ENCODE measurements at regions not wholly inside any gene's neighbourhood (a gene's known extent, or its start where the extent isn't known, plus 50 kb on each side); places are given as distances from the start of the nearest gene placed in this dataset.
"Not testable (repeated sequence)": the region's sequence is repeated elsewhere in the genome, so short reads cannot be mapped to it uniquely, and the experiment has no call there.

- not testable (repeated sequence) for H3K36me3 ChIP-seq (ENCODE audit: insufficient read depth, low read length); H3K79me2 ChIP-seq (replicated peaks; ENCODE audit: insufficient read depth, low read length); H3K9ac ChIP-seq (ENCODE audit: low read length); H3F3A ChIP-seq (ENCODE audit: insufficient read depth, low read length, poor library complexity, severe bottlenecking); H3K9me3 ChIP-seq (ENCODE audit: low read length); H3K4me2 ChIP-seq (ENCODE audit: low read length); H2AFZ ChIP-seq (ENCODE audit: low read depth, low read length); H3K4me3 ChIP-seq (ENCODE audit: low read length); H3K27ac ChIP-seq (ENCODE audit: low read length); H3K9me2 ChIP-seq (ENCODE audit: insufficient read depth, low read length); H3K27me3 ChIP-seq (ENCODE audit: insufficient read depth, low read depth, low read length); H4K20me1 ChIP-seq (ENCODE audit: insufficient read depth)
Observed at GRCh38 chr11:38595359-38596016, 1997.5 kb upstream of the RAG2 start.

DNA sequence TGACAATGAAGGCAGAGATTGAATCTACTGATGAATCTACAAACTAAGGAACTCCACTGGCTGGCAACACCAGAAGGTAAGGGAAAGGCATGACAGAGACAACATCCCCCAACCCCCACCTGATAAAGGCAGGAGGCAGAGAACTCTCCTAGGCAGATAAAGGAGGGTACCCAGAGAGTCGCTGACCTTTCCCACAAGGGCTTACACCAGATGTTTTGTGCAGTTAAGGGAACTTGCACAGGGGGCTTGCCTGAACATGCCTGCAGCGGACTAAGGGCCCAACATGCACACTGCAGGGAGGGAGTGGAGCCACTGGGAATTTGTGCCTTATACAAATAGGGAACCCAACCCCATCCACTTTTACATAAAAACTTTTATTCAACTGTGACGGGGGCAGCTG is 1996.9 kb upstream of the RAG2 start:
- no peaks in the 10 kb centered on the region for H4K20me1 ChIP-seq (ENCODE audit: insufficient read depth)
- H3K9me2 ChIP-seq (ENCODE audit: insufficient read depth, low read length), result no peaks in the 10 kb centered on the region
- no peak overlapping the region for H2AFZ ChIP-seq (ENCODE audit: low read depth, low read length)
- no peak overlapping the region for H3K4me3 ChIP-seq (ENCODE audit: low read length)
- no peaks in the 10 kb centered on the region for H3K79me2 ChIP-seq (replicated peaks; ENCODE audit: insufficient read depth, low read length)
- no peaks in the 10 kb centered on the region for H3F3A ChIP-seq (ENCODE audit: insufficient read depth, low read length, poor library complexity, severe bottlenecking)
- no peak overlapping the region for H3K4me2 ChIP-seq (ENCODE audit: low read length)
- H3K27ac ChIP-seq (ENCODE audit: low read length), result no peak overlapping the region
- H3K9me3 ChIP-seq (ENCODE audit: low read length), result no peaks in the 10 kb centered on the region
- TF ChIP-seq POLR2AphosphoS5 (IDR thresholded peaks at IDR 0.05) (no peak), EZH2 (IDR thresholded peaks at IDR 0.05; ENCODE audit: borderline replicate concordance, insufficient read depth, low read length, poor library complexity, severe bottlenecking) (no peak), MXI1 (conservative IDR thresholded peaks at IDR 0.05; ENCODE audit: poor library complexity, severe bottlenecking) (no peak), TAF1 (IDR thresholded peaks at IDR 0.05; ENCODE audit: low read depth) (no peak), EP300 (conservative IDR thresholded peaks at IDR 0.05; ENCODE audit: poor library complexity, severe bottlenecking) (no peak), RAD21 (conservative IDR thresholded peaks at IDR 0.05) (no peak), SMC3 (conservative IDR thresholded peaks at IDR 0.05; ENCODE audit: poor library complexity) (no peak)
- TF ChIP-seq, protein P1, sequence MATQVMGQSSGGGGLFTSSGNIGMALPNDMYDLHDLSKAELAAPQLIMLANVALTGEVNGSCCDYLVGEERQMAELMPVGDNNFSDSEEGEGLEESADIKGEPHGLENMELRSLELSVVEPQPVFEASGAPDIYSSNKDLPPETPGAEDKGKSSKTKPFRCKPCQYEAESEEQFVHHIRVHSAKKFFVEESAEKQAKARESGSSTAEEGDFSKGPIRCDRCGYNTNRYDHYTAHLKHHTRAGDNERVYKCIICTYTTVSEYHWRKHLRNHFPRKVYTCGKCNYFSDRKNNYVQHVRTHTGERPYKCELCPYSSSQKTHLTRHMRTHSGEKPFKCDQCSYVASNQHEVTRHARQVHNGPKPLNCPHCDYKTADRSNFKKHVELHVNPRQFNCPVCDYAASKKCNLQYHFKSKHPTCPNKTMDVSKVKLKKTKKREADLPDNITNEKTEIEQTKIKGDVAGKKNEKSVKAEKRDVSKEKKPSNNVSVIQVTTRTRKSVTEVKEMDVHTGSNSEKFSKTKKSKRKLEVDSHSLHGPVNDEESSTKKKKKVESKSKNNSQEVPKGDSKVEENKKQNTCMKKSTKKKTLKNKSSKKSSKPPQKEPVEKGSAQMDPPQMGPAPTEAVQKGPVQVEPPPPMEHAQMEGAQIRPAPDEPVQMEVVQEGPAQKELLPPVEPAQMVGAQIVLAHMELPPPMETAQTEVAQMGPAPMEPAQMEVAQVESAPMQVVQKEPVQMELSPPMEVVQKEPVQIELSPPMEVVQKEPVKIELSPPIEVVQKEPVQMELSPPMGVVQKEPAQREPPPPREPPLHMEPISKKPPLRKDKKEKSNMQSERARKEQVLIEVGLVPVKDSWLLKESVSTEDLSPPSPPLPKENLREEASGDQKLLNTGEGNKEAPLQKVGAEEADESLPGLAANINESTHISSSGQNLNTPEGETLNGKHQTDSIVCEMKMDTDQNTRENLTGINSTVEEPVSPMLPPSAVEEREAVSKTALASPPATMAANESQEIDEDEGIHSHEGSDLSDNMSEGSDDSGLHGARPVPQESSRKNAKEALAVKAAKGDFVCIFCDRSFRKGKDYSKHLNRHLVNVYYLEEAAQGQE (IDR thresholded peaks at IDR 0.05; ENCODE audit: borderline replicate concordance), result no peak
- TF ChIP-seq, protein P2, sequence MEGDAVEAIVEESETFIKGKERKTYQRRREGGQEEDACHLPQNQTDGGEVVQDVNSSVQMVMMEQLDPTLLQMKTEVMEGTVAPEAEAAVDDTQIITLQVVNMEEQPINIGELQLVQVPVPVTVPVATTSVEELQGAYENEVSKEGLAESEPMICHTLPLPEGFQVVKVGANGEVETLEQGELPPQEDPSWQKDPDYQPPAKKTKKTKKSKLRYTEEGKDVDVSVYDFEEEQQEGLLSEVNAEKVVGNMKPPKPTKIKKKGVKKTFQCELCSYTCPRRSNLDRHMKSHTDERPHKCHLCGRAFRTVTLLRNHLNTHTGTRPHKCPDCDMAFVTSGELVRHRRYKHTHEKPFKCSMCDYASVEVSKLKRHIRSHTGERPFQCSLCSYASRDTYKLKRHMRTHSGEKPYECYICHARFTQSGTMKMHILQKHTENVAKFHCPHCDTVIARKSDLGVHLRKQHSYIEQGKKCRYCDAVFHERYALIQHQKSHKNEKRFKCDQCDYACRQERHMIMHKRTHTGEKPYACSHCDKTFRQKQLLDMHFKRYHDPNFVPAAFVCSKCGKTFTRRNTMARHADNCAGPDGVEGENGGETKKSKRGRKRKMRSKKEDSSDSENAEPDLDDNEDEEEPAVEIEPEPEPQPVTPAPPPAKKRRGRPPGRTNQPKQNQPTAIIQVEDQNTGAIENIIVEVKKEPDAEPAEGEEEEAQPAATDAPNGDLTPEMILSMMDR (IDR thresholded peaks at IDR 0.05; ENCODE audit: poor library complexity, severe bottlenecking), result no peak
- H3K36me3 ChIP-seq (ENCODE audit: insufficient read depth, low read length), result no peaks in the 10 kb centered on the region
- H3K9ac ChIP-seq (ENCODE audit: low read length), result no peak overlapping the region
- H3K27me3 ChIP-seq (ENCODE audit: insufficient read depth, low read depth, low read length), result no peaks in the 10 kb centered on the region

- Histone ChIP-seq H3F3A (ENCODE audit: insufficient read depth, low read length, poor library complexity, severe bottlenecking) (no peaks in the 10 kb centered on the region), H3K36me3 (ENCODE audit: insufficient read depth, low read length) (no peaks in the 10 kb centered on the region)
- TF ChIP-seq SMC3 (conservative IDR thresholded peaks at IDR 0.05; ENCODE audit: poor library complexity) (no peak), EZH2 (IDR thresholded peaks at IDR 0.05; ENCODE audit: borderline replicate concordance, insufficient read depth, low read length, poor library complexity, severe bottlenecking) (no peak), EP300 (conservative IDR thresholded peaks at IDR 0.05; ENCODE audit: poor library complexity, severe bottlenecking) (no peak), MXI1 (conservative IDR thresholded peaks at IDR 0.05; ENCODE audit: poor library complexity, severe bottlenecking) (no peak), TAF1 (IDR thresholded peaks at IDR 0.05; ENCODE audit: low read depth) (no peak), RAD21 (conservative IDR thresholded peaks at IDR 0.05) (no peak), POLR2AphosphoS5 (IDR thresholded peaks at IDR 0.05) (no peak)
- TF ChIP-seq, protein P1 (IDR thresholded peaks at IDR 0.05; ENCODE audit: borderline replicate concordance), result no peak
- TF ChIP-seq, protein P2 (IDR thresholded peaks at IDR 0.05; ENCODE audit: poor library complexity, severe bottlenecking), result no peak
Observed at GRCh38 chr11:38593649-38594048, 1995.6 kb upstream of the RAG2 start.

More at GRCh38 chr11:38593649-38594048, 1995.6 kb upstream of the RAG2 start:
- no peak overlapping the region for H2AFZ ChIP-seq (ENCODE audit: low read depth, low read length)
- H3K27me3 ChIP-seq (ENCODE audit: insufficient read depth, low read depth, low read length), result no peaks in the 10 kb centered on the region
- H3K4me2 ChIP-seq (ENCODE audit: low read length), result no peak overlapping the region
- no peaks in the 10 kb centered on the region for H3K79me2 ChIP-seq (replicated peaks; ENCODE audit: insufficient read depth, low read length)
- H3K4me3 ChIP-seq (ENCODE audit: low read length), result no peak overlapping the region
- H3K9me2 ChIP-seq (ENCODE audit: insufficient read depth, low read length), result no peaks in the 10 kb centered on the region
- no peak overlapping the region for H3K9ac ChIP-seq (ENCODE audit: low read length)
- H4K20me1 ChIP-seq (ENCODE audit: insufficient read depth), result no peaks in the 10 kb centered on the region
- no peaks in the 10 kb centered on the region for H3K9me3 ChIP-seq (ENCODE audit: low read length)
- no peak overlapping the region for H3K27ac ChIP-seq (ENCODE audit: low read length)
